Right ventricle myocardium superior (tissue), 1 donor: ENCODE measurements at regions not wholly inside any gene's neighbourhood (a gene's known extent, or its start where the extent isn't known, plus 50 kb on each side); places are given as distances from the start of the nearest gene placed in this dataset.
A peak's percentile ranks its signal among the peaks of the same experiment; 100 is the strongest.

Source experiments
- ATAC-seq: fragments of 200-7000 bp; cut with Tn5 transposase; one replicate; pipeline ENCODE4 v1.9.1; 2020; ENCODE audit warnings: mild to moderate bottlenecking; ENCODE audit not compliant: poor library complexity
- DNase-seq: peaks from one replicate; pipeline ENCODE4 v3.0.0-alpha.2; 2020
- intact Hi-C: fragments of 100-400 bp; cut with DNase I; formaldehyde crosslinking; loops from one replicate; pipeline ENCODE4 v1.11.2; 2022
- donor health status: DM: no; HTN: yes; CAD: no; lungs with severe emphysema.

GRCh38 chr19:56939951-56940350, 99.4 kb upstream of the PEG3 start:
- DNase-seq (no peak), ATAC-seq (no peak)
- intact Hi-C loops, result no loop called here

GRCh38 chr19:56942756-56943155, 102.2 kb upstream of the PEG3 start:
- peak; percentile 50 for DNase-seq
- no peak for ATAC-seq
- intact Hi-C loops, result no loop called here

GRCh38 chr19:56946159-56946558, 105.6 kb upstream of the PEG3 start:
- ATAC-seq (no peak), DNase-seq (no peak)
- intact Hi-C loops, result no loop called here

- DNase-seq (no peak), ATAC-seq (no peak)
- intact Hi-C loops, result no loop called here
These were observed 106.7 kb upstream of the PEG3 start for GRCh38 chr19:56947206-56947605.

GRCh38 chr19:56949626-56950025, 109.1 kb upstream of the PEG3 start:
- intact Hi-C loops, result no loop called here
- ATAC-seq (peak; percentile 43), DNase-seq (no peak)

GRCh38 chr19:56951672-56952071, 111.1 kb upstream of the PEG3 start:
- intact Hi-C loops, result no loop called here
- no peak for ATAC-seq
- no peak for DNase-seq

GRCh38 chr19:56953470-56953869, 112.9 kb upstream of the PEG3 start:
- DNase-seq (no peak), ATAC-seq (no peak)
- intact Hi-C loops, result no loop called here

- no peak for DNase-seq
- intact Hi-C loops, result no loop called here
These were observed 115.2 kb upstream of the PEG3 start for GRCh38 chr19:56955637-56956216.

GRCh38 chr19:56956503-56957226, 116.1 kb upstream of the PEG3 start:
- intact Hi-C loops, result no loop called here
- no peak for DNase-seq
- ATAC-seq, result no peak

More at GRCh38 chr19:56955637-56956216, 115.2 kb upstream of the PEG3 start:
- no peak for ATAC-seq

- ATAC-seq, result no peak
- intact Hi-C loops, result no loop called here
- DNase-seq, result no peak
These were observed 118.7 kb upstream of the PEG3 start for GRCh38 chr19:56959205-56959604.

- intact Hi-C loops, result no loop called here
- ATAC-seq, result no peak
- no peak for DNase-seq
These were observed 120.5 kb upstream of the PEG3 start for GRCh38 chr19:56960959-56961543.

- no peak for DNase-seq
- intact Hi-C loops, result no loop called here
- no peak for ATAC-seq
These were observed 123.9 kb upstream of the PEG3 start for GRCh38 chr19:56964410-56964920.

- ATAC-seq (no peak), DNase-seq (no peak)
These were observed 125.7 kb upstream of the PEG3 start for GRCh38 chr19:56966225-56966696.

GRCh38 chr19:56966697-56967299, 126.3 kb upstream of the PEG3 start:
- no peak for DNase-seq
- intact Hi-C loops, result no loop called here
- no peak for ATAC-seq

More at GRCh38 chr19:56966225-56966696, 125.7 kb upstream of the PEG3 start:
- intact Hi-C loops, result no loop called here

GRCh38 chr19:56969156-56969555, 128.6 kb upstream of the PEG3 start:
- DNase-seq, result no peak
- intact Hi-C loops, result no loop called here
- no peak for ATAC-seq

- intact Hi-C loops, result no loop called here
- ATAC-seq (peak; percentile 45), DNase-seq (no peak)
These were observed 129.2 kb upstream of the PEG3 start for GRCh38 chr19:56969759-56970178.

- ATAC-seq, result no peak
- intact Hi-C loops, result no loop called here
- no peak for DNase-seq
These were observed 130.7 kb upstream of the PEG3 start for GRCh38 chr19:56971230-56971629.

- no peak for DNase-seq
- ATAC-seq, result no peak
- intact Hi-C loops, result no loop called here
These were observed 131.8 kb upstream of the PEG3 start for GRCh38 chr19:56972291-56972841.
